ENCODE measurements at regions not wholly inside any gene's neighbourhood (a gene's known extent, or its start where the extent isn't known, plus 50 kb on each side); places are given as distances from the start of the nearest gene placed in this dataset.

DNA sequence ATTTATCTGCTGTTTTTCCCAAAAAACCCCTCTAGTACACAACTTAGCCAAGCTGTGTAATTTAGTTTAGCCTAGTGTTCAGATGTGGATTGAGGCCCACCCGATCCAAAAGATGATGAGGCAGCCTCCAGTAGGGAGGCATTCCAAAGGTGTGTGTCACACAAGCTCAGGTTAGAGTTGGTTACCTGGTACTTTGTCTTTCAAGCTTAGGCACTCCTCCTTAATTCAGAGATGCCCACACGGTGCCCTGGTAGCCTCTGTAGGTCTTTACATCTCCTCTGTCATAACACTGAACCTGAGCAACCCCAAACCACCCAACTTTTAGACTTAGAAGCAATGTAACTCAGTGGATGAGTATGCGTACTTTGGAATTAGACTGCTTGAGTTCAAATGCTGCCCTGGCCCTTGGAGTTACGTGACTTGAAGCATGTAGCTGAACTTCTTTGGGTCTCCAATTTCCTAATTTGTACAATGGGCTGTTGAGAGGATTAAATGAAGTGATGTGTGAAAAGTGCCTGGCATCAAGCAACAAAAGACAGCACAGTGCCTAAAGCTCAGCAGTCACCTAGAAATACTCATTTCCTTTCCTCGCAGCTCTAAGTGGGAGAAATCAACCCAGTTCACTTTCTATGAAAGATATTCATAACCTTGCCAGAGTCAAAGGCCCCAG lies 284.6 kb upstream of the RARB start:
- intact Hi-C loops (cut with micrococcal nuclease) (no loop called here), in situ Hi-C loops (cut with MboI; ENCODE audit: low sequenced_read_pairs) (no loop called here), dilution Hi-C loops (cut with HindIII; ENCODE audit: low sequenced_read_pairs, unreplicated experiment) (no loop called here)
- Histone ChIP-seq H3K4me3 (ENCODE audit: insufficient read depth, low read depth, low read length) (no peak overlapping the region), H2BK120ac (ENCODE audit: low read depth, low read length) (no peak overlapping the region), H4K5ac (ENCODE audit: low read depth, low read length) (no peak overlapping the region), H3K36me3 (ENCODE audit: control insufficient read depth, insufficient read depth, low read length) (no peaks in the 10 kb centered on the region), H3K18ac (ENCODE audit: low read depth, low read length) (no peak overlapping the region), H3K56ac (ENCODE audit: extremely low read depth, insufficient read depth, low read length) (no peak overlapping the region), H2AFZ (replicated peaks; ENCODE audit: low read length, poor library complexity) (no peak overlapping the region), H2BK5ac (ENCODE audit: low read depth, low read length, poor library complexity, severe bottlenecking) (no peak overlapping the region), H3K23ac (ENCODE audit: low read depth, low read length) (no peak overlapping the region), H3K4ac (ENCODE audit: low read depth, low read length) (no peak overlapping the region), H4K20me1 (ENCODE audit: insufficient read depth, low read length) (no peaks in the 10 kb centered on the region), H4K8ac (ENCODE audit: low read depth in 2 of 2, low read length in 2 of 2) (no peak overlapping the region), H4K91ac (ENCODE audit: insufficient read depth, low read depth, low read length) (no peak overlapping the region), H2BK20ac (ENCODE audit: low read depth, low read length) (no peak overlapping the region), H3K4me2 (ENCODE audit: low read depth, low read length) (no peak overlapping the region), H3K9me3 (ENCODE audit: control insufficient read depth, insufficient read depth, low read length) (peaks cover 7% of the 10 kb centered on the region), H3K27ac (ENCODE audit: insufficient read depth, low read length) (no peak overlapping the region), H3K14ac (replicated peaks; ENCODE audit: low read depth, low read length) (no peak overlapping the region), H2AK5ac (ENCODE audit: low read depth, low read length) (no peak overlapping the region), H3K9me1 (ENCODE audit: insufficient read depth, low read length) (no peaks in the 10 kb centered on the region), H2BK15ac (ENCODE audit: low read depth, low read length) (no peak overlapping the region), H3K27me3 (ENCODE audit: control insufficient read depth, insufficient read depth, low read length) (no peaks in the 10 kb centered on the region), H3K4me1 (ENCODE audit: control insufficient read depth, insufficient read depth, low read length) (no peaks in the 10 kb centered on the region), H3K79me1 (ENCODE audit: low read depth in 1 of 2, low read length in 2 of 2) (no peaks in the 10 kb centered on the region), H2AK9ac (replicated peaks; ENCODE audit: low read depth, low read length, poor library complexity) (no peak overlapping the region), H3K9ac (ENCODE audit: low read depth, low read length) (no peak overlapping the region)
- POLR2A ChIA-PET (ENCODE audit: unreplicated experiment): no interaction called here
- CTCF ChIA-PET: no interaction called here
- no TSS peak for BruUV-seq (replicated peaks)
- ATAC-seq (ENCODE audit: low read depth): no peak
- WGBS, 2 experiments (ENCODE audit: extremely low coverage in 2 of 2, insufficient read length in 1 of 2): 20% methylated on average over 1 of the region's 5 CpGs; no CpG with 5 or more reads in 1 of the 2 experiments
- TF ChIP-seq POLR2A (IDR thresholded peaks at IDR 0.05; ENCODE audit: low read depth, low read length) (no peak), NFE2L2 (IDR thresholded peaks at IDR 0.05; ENCODE audit: low read depth, low read length) (no peak), MAZ (IDR thresholded peaks at IDR 0.05; ENCODE audit: borderline replicate concordance, low read depth, low read length) (no peak), RAD21 (IDR thresholded peaks at IDR 0.05; ENCODE audit: low read length) (no peak), RCOR1 (IDR thresholded peaks at IDR 0.05; ENCODE audit: insufficient replicate concordance, low read length) (no peak), FOS (IDR thresholded peaks at IDR 0.05; ENCODE audit: low read depth, low read length) (no peak), BHLHE40 (IDR thresholded peaks at IDR 0.05; ENCODE audit: low read depth, low read length) (no peak), CEBPB (IDR thresholded peaks at IDR 0.05; ENCODE audit: low read depth, low read length) (no peak), MXI1 (IDR thresholded peaks at IDR 0.05; ENCODE audit: borderline replicate concordance, low read depth, low read length) (no peak), CHD1 (IDR thresholded peaks at IDR 0.05; ENCODE audit: low read depth, low read length) (no peak)
- TF ChIP-seq, protein P1, sequence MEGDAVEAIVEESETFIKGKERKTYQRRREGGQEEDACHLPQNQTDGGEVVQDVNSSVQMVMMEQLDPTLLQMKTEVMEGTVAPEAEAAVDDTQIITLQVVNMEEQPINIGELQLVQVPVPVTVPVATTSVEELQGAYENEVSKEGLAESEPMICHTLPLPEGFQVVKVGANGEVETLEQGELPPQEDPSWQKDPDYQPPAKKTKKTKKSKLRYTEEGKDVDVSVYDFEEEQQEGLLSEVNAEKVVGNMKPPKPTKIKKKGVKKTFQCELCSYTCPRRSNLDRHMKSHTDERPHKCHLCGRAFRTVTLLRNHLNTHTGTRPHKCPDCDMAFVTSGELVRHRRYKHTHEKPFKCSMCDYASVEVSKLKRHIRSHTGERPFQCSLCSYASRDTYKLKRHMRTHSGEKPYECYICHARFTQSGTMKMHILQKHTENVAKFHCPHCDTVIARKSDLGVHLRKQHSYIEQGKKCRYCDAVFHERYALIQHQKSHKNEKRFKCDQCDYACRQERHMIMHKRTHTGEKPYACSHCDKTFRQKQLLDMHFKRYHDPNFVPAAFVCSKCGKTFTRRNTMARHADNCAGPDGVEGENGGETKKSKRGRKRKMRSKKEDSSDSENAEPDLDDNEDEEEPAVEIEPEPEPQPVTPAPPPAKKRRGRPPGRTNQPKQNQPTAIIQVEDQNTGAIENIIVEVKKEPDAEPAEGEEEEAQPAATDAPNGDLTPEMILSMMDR (conservative IDR thresholded peaks at IDR 0.05; ENCODE audit: low read depth, low read length): no peak
- DNase-seq: no peak
